Fibroblast of peridontal ligament (primary cell): ENCODE measurements at regions not wholly inside any gene's neighbourhood (a gene's known extent, or its start where the extent isn't known, plus 50 kb on each side); places are given as distances from the start of the nearest gene placed in this dataset.

Experiments
- DNase-seq: peaks from one replicate; pipeline ENCODE4 v3.0.0-alpha.2; 2010; ENCODE audit errors: extremely low read depth

GRCh38 chr3:180829409-180830405 is 82.8 kb upstream of the FXR1 start:
- no peak for DNase-seq

GRCh38 chr3:180835501-180835900 is 77.0 kb upstream of the FXR1 start:
- DNase-seq, result no peak

GRCh38 chr3:180836766-180837165 is 75.7 kb upstream of the FXR1 start:
- no peak for DNase-seq

GRCh38 chr3:180854887-180855286 is 57.6 kb upstream of the FXR1 start:
- no peak for DNase-seq

GRCh38 chr3:180855364-180855763 is 57.1 kb upstream of the FXR1 start:
- DNase-seq, result no peak

- no peak for DNase-seq
Observed at GRCh38 chr3:180855956-180856355, 56.5 kb upstream of the FXR1 start.

- no peak for DNase-seq
Observed at GRCh38 chr3:180860180-180860858, 52.2 kb upstream of the FXR1 start.
